ENCODE measurements at regions not wholly inside any gene's neighbourhood (a gene's known extent, or its start where the extent isn't known, plus 50 kb on each side); places are given as distances from the start of the nearest gene placed in this dataset.

DNA sequence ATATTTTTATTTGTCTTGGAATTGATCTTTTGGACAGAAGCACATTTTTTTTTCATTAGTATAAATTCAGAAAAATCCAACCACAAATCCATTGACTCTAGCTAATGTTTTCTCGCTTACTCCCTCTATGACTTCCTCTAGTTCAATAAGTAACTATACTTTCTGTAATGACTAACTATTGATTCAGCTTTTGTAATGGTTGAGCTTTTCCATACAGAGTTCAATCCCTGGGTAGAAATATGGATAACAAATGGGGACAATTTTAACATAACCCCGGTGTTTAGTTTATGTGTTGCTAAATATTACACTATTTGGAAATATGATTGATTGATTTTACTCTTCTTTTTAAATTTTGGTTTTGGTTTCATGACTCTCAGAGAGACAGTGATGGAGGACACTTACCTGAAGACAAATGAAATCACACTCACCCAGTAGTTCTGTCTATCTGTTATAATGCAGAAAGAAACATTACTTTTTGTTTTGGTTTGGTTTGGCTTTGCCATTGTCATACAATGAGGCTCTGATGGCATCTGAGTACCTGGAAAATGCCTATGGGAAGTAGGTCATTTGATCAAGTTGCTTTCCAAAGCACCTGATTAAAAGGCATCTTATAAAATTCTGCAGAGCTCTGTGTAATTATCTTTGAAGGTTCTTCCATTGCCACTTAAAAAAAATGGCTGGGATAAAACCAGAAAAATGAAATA, 309.7 kb upstream of the MPDZ start:
- CTCF ChIA-PET (ENCODE audit: low intra/inter-chr PET ratio, low total read pairs): no interaction called here
- FAIRE-seq: no peak

More for the DNA sequence above, 309.7 kb upstream of the MPDZ start:
- Histone ChIP-seq H3K27me3 (ENCODE audit: control insufficient read depth in 1 of 2, insufficient read depth in 2 of 2, low read length in 2 of 2) (0 out of 5 replicates have a peak, but pooled peaks cover 0 to 4% of the 10 kb centered on the region in 2 experiments), H3K79me2 (ENCODE audit: insufficient read depth, low read length) (no peaks in the 10 kb centered on the region), H3K27ac (ENCODE audit: extremely low read length, insufficient read depth, low read length) (no peak overlapping the region), H3K9me3 (ENCODE audit: low read length) (no peaks in the 10 kb centered on the region), H3K4me1 (ENCODE audit: insufficient read depth, low read length) (no peaks in the 10 kb centered on the region), H3K9ac (ENCODE audit: insufficient read depth, low read depth, low read length) (no peak overlapping the region), H4K20me1 (ENCODE audit: insufficient read depth, low read length) (no peaks in the 10 kb centered on the region), H3K4me3 (replicated peaks in 1 of 3; ENCODE audit: insufficient read depth in 1 of 3, low read depth in 2 of 3, low read length in 3 of 3) (no peak overlapping the region), H3K36me3 (replicated peaks in 1 of 2; ENCODE audit: control insufficient read depth in 1 of 2, insufficient read depth in 2 of 2, low read length in 2 of 2) (no peaks in the 10 kb centered on the region), H3K4me2 (ENCODE audit: low read depth, low read length) (no peak overlapping the region), H2AFZ (ENCODE audit: low read length) (no peak overlapping the region)
- WGBS (ENCODE audit: low lambda C conversion rate): 1% methylated on average over 2 of the region's 2 CpGs
- DNase-seq (ENCODE audit: low spot score) (no peak), ATAC-seq (no peak)
- in situ Hi-C loops (cut with HindIII; ENCODE audit: extremely low pct_ligation_motif_present, low pct_unique_long_range_greater_than_20kb): no loop called here
- TF ChIP-seq NR2F2 (IDR thresholded peaks at IDR 0.05; ENCODE audit: borderline replicate concordance, low read depth) (no peak), CBX5 (CRISPR knock-in tag; IDR thresholded peaks at IDR 0.05; ENCODE audit: borderline replicate concordance) (no peak), TEAD3 (CRISPR knock-in tag; optimal IDR thresholded peaks at IDR 0.05; ENCODE audit: borderline replicate concordance) (no peak), ZNF407 (CRISPR knock-in tag; IDR thresholded peaks at IDR 0.05; ENCODE audit: not compliant biosample characterization) (no peak), MED13 (CRISPR knock-in tag; IDR thresholded peaks at IDR 0.05) (no peak), ZNF264 (CRISPR knock-in tag; IDR thresholded peaks at IDR 0.05) (no peak), MXD4 (CRISPR knock-in tag; IDR thresholded peaks at IDR 0.05) (no peak), ZNF180 (CRISPR knock-in tag; IDR thresholded peaks at IDR 0.05; ENCODE audit: borderline replicate concordance, low read depth) (no peak)
- no TSS peak for BruUV-seq (replicated peaks)
- intact Hi-C loops (cut with micrococcal nuclease; ENCODE audit: unreplicated experiment): no loop called here
- POLR2A ChIA-PET: no interaction called here
